NCI-H1417 treated with DMSO at 0.1 percent for 48 hours (cell line): ENCODE measurements at regions not wholly inside any gene's neighbourhood (a gene's known extent, or its start where the extent isn't known, plus 50 kb on each side); places are given as distances from the start of the nearest gene placed in this dataset.

ENCODE experiments used
- DNase-seq: peaks from one replicate; lab custom pipeline; 2025; lab: John Stamatoyannopoulos, UW

- no peak for DNase-seq
Observed at GRCh38 chr4:37073226-37073840, 171.2 kb upstream of the NWD2 start.

- no peak for DNase-seq
Observed at GRCh38 chr4:37082912-37083311, 161.6 kb upstream of the NWD2 start.

- no peak for DNase-seq
Observed at GRCh38 chr4:37095925-37096324, 148.6 kb upstream of the NWD2 start.

- DNase-seq, result no peak
Observed at GRCh38 chr4:37101182-37101581, 143.4 kb upstream of the NWD2 start.

- no peak for DNase-seq
Observed at GRCh38 chr4:37101686-37102085, 142.9 kb upstream of the NWD2 start.

GRCh38 chr4:37109756-37110155 lies 134.8 kb upstream of the NWD2 start:
- DNase-seq, result no peak

- DNase-seq, result no peak
Observed at GRCh38 chr4:37124800-37125199, 119.7 kb upstream of the NWD2 start.

GRCh38 chr4:37126051-37126450 lies 118.5 kb upstream of the NWD2 start:
- no peak for DNase-seq

- no peak for DNase-seq
Observed at GRCh38 chr4:37130465-37130864, 114.1 kb upstream of the NWD2 start.

- DNase-seq, result no peak
Observed at GRCh38 chr4:37132351-37132974, 112.1 kb upstream of the NWD2 start.

GRCh38 chr4:37132975-37133360 lies 111.6 kb upstream of the NWD2 start:
- no peak for DNase-seq

- DNase-seq, result no peak
Observed at GRCh38 chr4:37138019-37138653, 106.4 kb upstream of the NWD2 start.

GRCh38 chr4:37138789-37139188 lies 105.8 kb upstream of the NWD2 start:
- no peak for DNase-seq

GRCh38 chr4:37139987-37140386 lies 104.6 kb upstream of the NWD2 start:
- no peak for DNase-seq

GRCh38 chr4:37146260-37146659 lies 98.3 kb upstream of the NWD2 start:
- DNase-seq, result no peak

GRCh38 chr4:37157476-37158167 lies 86.9 kb upstream of the NWD2 start:
- no peak for DNase-seq

GRCh38 chr4:37160653-37161052 lies 83.9 kb upstream of the NWD2 start:
- DNase-seq, result no peak

- DNase-seq, result no peak
Observed at GRCh38 chr4:37165844-37166243, 78.7 kb upstream of the NWD2 start.

GRCh38 chr4:37169956-37170355 lies 74.6 kb upstream of the NWD2 start:
- DNase-seq, result no peak

- DNase-seq, result no peak
Observed at GRCh38 chr4:37188100-37188499, 56.4 kb upstream of the NWD2 start.
